HG02884 (cell line): ENCODE measurements at regions not wholly inside any gene's neighbourhood (a gene's known extent, or its start where the extent isn't known, plus 50 kb on each side); places are given as distances from the start of the nearest gene placed in this dataset.

ENCODE experiments used
- ATAC-seq: cut with Tn5 transposase; IDR thresholded peaks from one replicate; pipeline ENCODE4 v1.9.1; 2021; ENCODE audit warnings: mild to moderate bottlenecking, moderate library complexity; ENCODE audit not compliant: unreplicated experiment

GRCh38 chr2:83587309-83587708 lies 871.8 kb downstream of the SUCLG1 start:
- no peak for ATAC-seq

- no peak for ATAC-seq
These were observed 873.8 kb downstream of the SUCLG1 start for GRCh38 chr2:83585250-83585649.

- ATAC-seq, result no peak
These were observed 874.4 kb downstream of the SUCLG1 start for GRCh38 chr2:83584672-83585071.

- no peak for ATAC-seq
These were observed 876.5 kb downstream of the SUCLG1 start for GRCh38 chr2:83582589-83582988.

- ATAC-seq, result no peak
These were observed 879.6 kb downstream of the SUCLG1 start for GRCh38 chr2:83579507-83579906.

- no peak for ATAC-seq
These were observed 880.7 kb downstream of the SUCLG1 start for GRCh38 chr2:83578405-83578804.

- no peak for ATAC-seq
These were observed 884.5 kb downstream of the SUCLG1 start for GRCh38 chr2:83574614-83575013.

- ATAC-seq, result no peak
These were observed 886.0 kb downstream of the SUCLG1 start for GRCh38 chr2:83573060-83573459.

GRCh38 chr2:83572400-83572799 lies 886.7 kb downstream of the SUCLG1 start:
- ATAC-seq, result no peak

GRCh38 chr2:83567551-83567950 lies 891.5 kb downstream of the SUCLG1 start:
- no peak for ATAC-seq

- no peak for ATAC-seq
These were observed 893.5 kb downstream of the SUCLG1 start for GRCh38 chr2:83565626-83566025.

- ATAC-seq, result no peak
These were observed 893.9 kb downstream of the SUCLG1 start for GRCh38 chr2:83565181-83565580.

- no peak for ATAC-seq
These were observed 897.5 kb downstream of the SUCLG1 start for GRCh38 chr2:83561592-83561991.

GRCh38 chr2:83536556-83536955 lies 922.5 kb downstream of the SUCLG1 start:
- no peak for ATAC-seq

- no peak for ATAC-seq
These were observed 924.7 kb downstream of the SUCLG1 start for GRCh38 chr2:83534416-83534815.

GRCh38 chr2:83531206-83531826 lies 927.8 kb downstream of the SUCLG1 start:
- no peak for ATAC-seq

- no peak for ATAC-seq
These were observed 930.3 kb downstream of the SUCLG1 start for GRCh38 chr2:83528767-83529166.

- ATAC-seq, result no peak
These were observed 936.1 kb downstream of the SUCLG1 start for GRCh38 chr2:83522891-83523493.

GRCh38 chr2:83517727-83518368 lies 941.2 kb downstream of the SUCLG1 start:
- ATAC-seq, result no peak

- no peak for ATAC-seq
These were observed 942.6 kb downstream of the SUCLG1 start for GRCh38 chr2:83516503-83516902.

- ATAC-seq, result no peak
These were observed 971.6 kb downstream of the SUCLG1 start for GRCh38 chr2:83487451-83487850.

- no peak for ATAC-seq
These were observed 977.6 kb downstream of the SUCLG1 start for GRCh38 chr2:83481436-83481835.
